K562 (cell line): ENCODE measurements at regions not wholly inside any gene's neighbourhood (a gene's known extent, or its start where the extent isn't known, plus 50 kb on each side); places are given as distances from the start of the nearest gene placed in this dataset.

Experiments
- ATAC-seq: fragments of 200-7000 bp; cut with Tn5 transposase; 3 replicates; pipeline ENCODE4 v1.9.1; 2020; ENCODE audit warnings: moderate library complexity
- BruUV-seq: library from RNA; stranded (reverse); fragments of 400-500 nt; replicated peaks from 2 replicates; lab custom pipeline; 2021; lab: Mats Ljungman, UMichigan
- CTCF ChIA-PET: fragments of 300-600 bp; formaldehyde crosslinking; extraction: SDS; loops from one replicate; lab custom pipeline; 2021; ENCODE audit warnings: low intra/inter-chr PET ratio; lab: Yijun Ruan, JAX
- POLR2A ChIA-PET: fragments of 300-600, 350-650 bp; sonication (Branson Sonifier 250); formaldehyde crosslinking; extraction: SDS; loops from one replicate; lab custom pipeline; 2021; ENCODE audit warnings: antibody characterized with exemption, inconsistent platforms; lab: Yijun Ruan, JAX
- DNase-seq, 4 experiments: peaks; one replicate each; pipeline versions ENCODE4 v3.0.0 to v3.0.0-alpha.2; 2011 to 2018; ENCODE audit warnings: low spot score in 3 of 4, mixed read lengths in 3 of 4; ENCODE audit errors: extremely low read depth in 1 of 4
- FAIRE-seq: peaks from 2 replicates; lab custom pipeline; 2011; peaks lifted over from hg19 to GRCh38; lab: Jason Lieb, UNC
- H2AFZ ChIP-seq: 2 replicates; pipeline ENCODE4 v1.6.0; 2011; ENCODE audit warnings: low read depth, low read length, control low read depth, inconsistent platforms
- H3K27ac ChIP-seq: fragments of 200-600 bp; 3 replicates; pipeline ENCODE4 v1.8.0; 2011; ENCODE audit warnings: low read depth, mild to moderate bottlenecking, control low read depth, inconsistent platforms, low read length, moderate library complexity, mixed read lengths; ENCODE audit errors: extremely low read depth
- H3K27me3 ChIP-seq, 2 experiments: fragments of 300-600 bp in 1 of 2; 2 replicates in 1 of 2; 3 replicates in 1 of 2; pipeline versions ENCODE4 v1.6.0 to v1.8.0; 2011; ENCODE audit warnings: inconsistent platforms in 2 of 2, low read length in 2 of 2, mild to moderate bottlenecking in 1 of 2, mixed read lengths in 1 of 2, moderate library complexity in 1 of 2; ENCODE audit not compliant: control insufficient read depth in 2 of 2, insufficient read depth in 2 of 2
- H3K36me3 ChIP-seq: fragments of 300-600 bp; 3 replicates; pipeline ENCODE4 v1.8.0; 2011; ENCODE audit warnings: mild to moderate bottlenecking, low read length, inconsistent platforms; ENCODE audit not compliant: control insufficient read depth, insufficient read depth
- H3K4me1 ChIP-seq, 2 experiments: fragments of 200-600 bp in 1 of 2; replicated peaks in 1 of 2; 2 replicates in 1 of 2; 3 replicates in 1 of 2; pipeline versions ENCODE4 v1.5.1 to v1.8.0; 2011; ENCODE audit warnings: inconsistent platforms in 2 of 2, low read length in 2 of 2, mild to moderate bottlenecking in 1 of 2, mixed read lengths in 1 of 2, moderate library complexity in 1 of 2; ENCODE audit not compliant: control insufficient read depth in 2 of 2, insufficient read depth in 2 of 2
- H3K4me2 ChIP-seq: 2 replicates; pipeline ENCODE4 v1.6.1; 2011; ENCODE audit warnings: low read length, control low read depth, inconsistent platforms, mixed read lengths; ENCODE audit not compliant: insufficient read depth
- H3K4me3 ChIP-seq: fragments of 200-600 bp; sonication (generic), shearing (Covaris generic); 2 replicates; pipeline ENCODE4 v1.5.1; 2016; ENCODE audit warnings: control low read depth, inconsistent platforms
- H3K79me2 ChIP-seq: fragments of 200-600 bp; 3 replicates; pipeline ENCODE4 v1.8.0; 2011; ENCODE audit warnings: low read length, inconsistent platforms; ENCODE audit not compliant: control insufficient read depth, insufficient read depth
- H3K9ac ChIP-seq, 2 experiments: 2 replicates each; pipeline versions ENCODE4 v1.6.0 to v1.6.1; 2011; ENCODE audit warnings: low read depth in 2 of 2, low read length in 2 of 2, control low read depth in 1 of 2, inconsistent platforms in 1 of 2, mild to moderate bottlenecking in 1 of 2, mixed read lengths in 1 of 2; ENCODE audit not compliant: insufficient read depth in 1 of 2
- H3K9me1 ChIP-seq: one replicate; pipeline ENCODE4 v1.6.0; 2011; ENCODE audit warnings: inconsistent platforms, mild to moderate bottlenecking, low read length, moderate library complexity; ENCODE audit not compliant: control insufficient read depth, insufficient read depth
- H3K9me3 ChIP-seq: replicated peaks from 2 replicates; pipeline ENCODE4 v1.5.1; 2011; ENCODE audit warnings: low read depth, low read length, inconsistent platforms; ENCODE audit not compliant: control insufficient read depth, insufficient read depth
- H4K20me1 ChIP-seq: replicated peaks from 2 replicates; pipeline ENCODE4 v1.6.1; 2011; ENCODE audit warnings: low read length, inconsistent platforms, mixed read lengths; ENCODE audit not compliant: control insufficient read depth, insufficient read depth
- KLF10 ChIP-seq: fragments of 250-450 bp; sonication (Bioruptor Pico); IDR thresholded peaks from 2 replicates; pipeline ENCODE4 v1.6.1; 2021; ENCODE audit warnings: matching md5 sums
- MTF1 ChIP-seq: fragments of 250-450 bp; sonication (Bioruptor Pico); IDR thresholded peaks from 2 replicates; pipeline ENCODE4 v1.9.0; 2021; ENCODE audit warnings: moderate library complexity, mild to moderate bottlenecking, inconsistent platforms, borderline replicate concordance
- PHB ChIP-seq: fragments of 250-450 bp; sonication (Bioruptor Pico); IDR thresholded peaks from 2 replicates; pipeline ENCODE4 v1.5.0; 2021
- ZNF165 ChIP-seq: fragments of 250-450 bp; sonication (Bioruptor Pico); IDR thresholded peaks from 2 replicates; pipeline ENCODE4 v1.4.0; 2020; ENCODE audit warnings: borderline replicate concordance
- ZNF311 ChIP-seq: fragments of 250-450 bp; sonication (Bioruptor Pico); IDR thresholded peaks from 2 replicates; pipeline ENCODE4 v1.4.0; 2020; ENCODE audit warnings: mild to moderate bottlenecking, moderate library complexity
- ZNF785 ChIP-seq: fragments of 250-450 bp; sonication (Bioruptor Pico); IDR thresholded peaks from 2 replicates; pipeline ENCODE4 v1.4.0; 2020; ENCODE audit warnings: mild to moderate bottlenecking
- ZNF79 ChIP-seq: fragments of 250-450 bp; sonication (Bioruptor Pico); IDR thresholded peaks from 2 replicates; pipeline ENCODE4 v1.4.0; 2020; ENCODE audit warnings: low read depth, mild to moderate bottlenecking, moderate library complexity
- WGBS: fragments of 100-300 bp; shearing (Covaris generic); methylation state at CpG from one replicate; pipeline ENCODE4 v1.1.6; 2016; ENCODE audit warnings: low coverage, mixed read lengths; ENCODE audit not compliant: insufficient coverage; ENCODE audit errors: missing lambda C conversion rate; 5-methylcytosine and 5-hydroxymethylcytosine counted together
- in situ Hi-C: fragments of 300-500 bp; cut with MboI; formaldehyde crosslinking; loops from 4 replicates; pipeline ENCODE4 v1.15.0; 2018; ENCODE audit warnings: inconsistent platforms, mixed read lengths
- intact Hi-C: fragments of 100-400 bp; cut with micrococcal nuclease; formaldehyde crosslinking; loops from 2 replicates; pipeline ENCODE4 v1.14.2; 2022
- TF ChIP-seq, protein P1 (sequence below): sonication (generic); formaldehyde crosslinking; IDR thresholded peaks from 2 replicates; pipeline ENCODE4 v1.8.0; 2023; ENCODE audit warnings: mild to moderate bottlenecking, missing genetic modification reagents
- TF ChIP-seq, protein P2 (sequence below), 2 experiments: fragments of 450-650 bp in 1 of 2; sonication (generic) in 1 of 2; formaldehyde crosslinking in 1 of 2; IDR thresholded peaks; 2 replicates each; pipeline versions ENCODE4 v1.7.1 to v1.9.0; 2016 to 2022; ENCODE audit warnings: inconsistent platforms in 1 of 2, mild to moderate bottlenecking in 1 of 2, missing genetic modification reagents in 1 of 2

DNA sequence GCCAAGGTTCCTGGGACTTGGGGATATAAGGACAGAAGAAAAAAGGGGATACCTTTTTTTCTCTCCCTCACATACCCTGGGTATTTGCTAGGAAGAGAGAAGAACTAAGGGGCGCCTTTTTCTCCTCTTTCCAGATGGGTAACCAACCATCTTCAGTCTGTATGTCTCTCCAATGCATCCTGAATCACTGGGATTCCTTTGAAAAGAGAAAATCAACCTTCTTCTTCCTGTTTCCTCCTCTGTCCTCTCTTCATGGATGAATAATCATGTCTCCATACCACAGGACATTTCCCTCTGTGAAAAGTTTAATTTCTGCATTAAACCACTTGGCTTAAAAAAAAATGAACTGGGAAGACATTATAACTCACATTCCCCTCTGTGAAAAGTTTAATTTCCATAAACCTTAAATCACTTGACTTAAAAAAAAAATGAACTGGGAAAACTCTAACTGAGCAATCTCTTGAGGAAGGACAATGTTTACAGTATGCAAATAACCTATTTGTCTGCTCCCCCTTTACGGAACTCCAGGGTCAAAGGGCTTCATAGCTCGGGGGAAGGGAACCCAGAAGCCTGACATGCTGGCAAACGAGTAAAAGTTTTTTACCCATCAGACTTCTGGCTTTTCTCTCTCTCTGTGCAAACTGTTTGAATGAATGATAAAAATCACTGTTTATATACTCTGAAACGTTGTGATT is 56.7 kb upstream of the FAM98A start:
- intact Hi-C loops = no loop called here
- POLR2A ChIA-PET = interaction anchor here (0.6 kb wide), 1 partner anchor 9 kb away, joined by 3 read pairs; no protein-coding TSS in a partner anchor
- in situ Hi-C loops = no loop called here
- TF ChIP-seq KLF10 (CRISPR knock-in tag) (no peak), ZNF165 (CRISPR knock-in tag) (no peak), PHB (CRISPR knock-in tag) (no peak), ZNF311 (no peak), ZNF79 (CRISPR knock-in tag) (no peak), ZNF785 (CRISPR knock-in tag) (no peak), MTF1 (CRISPR knock-in tag) (no peak)
- TF ChIP-seq, protein P1, sequence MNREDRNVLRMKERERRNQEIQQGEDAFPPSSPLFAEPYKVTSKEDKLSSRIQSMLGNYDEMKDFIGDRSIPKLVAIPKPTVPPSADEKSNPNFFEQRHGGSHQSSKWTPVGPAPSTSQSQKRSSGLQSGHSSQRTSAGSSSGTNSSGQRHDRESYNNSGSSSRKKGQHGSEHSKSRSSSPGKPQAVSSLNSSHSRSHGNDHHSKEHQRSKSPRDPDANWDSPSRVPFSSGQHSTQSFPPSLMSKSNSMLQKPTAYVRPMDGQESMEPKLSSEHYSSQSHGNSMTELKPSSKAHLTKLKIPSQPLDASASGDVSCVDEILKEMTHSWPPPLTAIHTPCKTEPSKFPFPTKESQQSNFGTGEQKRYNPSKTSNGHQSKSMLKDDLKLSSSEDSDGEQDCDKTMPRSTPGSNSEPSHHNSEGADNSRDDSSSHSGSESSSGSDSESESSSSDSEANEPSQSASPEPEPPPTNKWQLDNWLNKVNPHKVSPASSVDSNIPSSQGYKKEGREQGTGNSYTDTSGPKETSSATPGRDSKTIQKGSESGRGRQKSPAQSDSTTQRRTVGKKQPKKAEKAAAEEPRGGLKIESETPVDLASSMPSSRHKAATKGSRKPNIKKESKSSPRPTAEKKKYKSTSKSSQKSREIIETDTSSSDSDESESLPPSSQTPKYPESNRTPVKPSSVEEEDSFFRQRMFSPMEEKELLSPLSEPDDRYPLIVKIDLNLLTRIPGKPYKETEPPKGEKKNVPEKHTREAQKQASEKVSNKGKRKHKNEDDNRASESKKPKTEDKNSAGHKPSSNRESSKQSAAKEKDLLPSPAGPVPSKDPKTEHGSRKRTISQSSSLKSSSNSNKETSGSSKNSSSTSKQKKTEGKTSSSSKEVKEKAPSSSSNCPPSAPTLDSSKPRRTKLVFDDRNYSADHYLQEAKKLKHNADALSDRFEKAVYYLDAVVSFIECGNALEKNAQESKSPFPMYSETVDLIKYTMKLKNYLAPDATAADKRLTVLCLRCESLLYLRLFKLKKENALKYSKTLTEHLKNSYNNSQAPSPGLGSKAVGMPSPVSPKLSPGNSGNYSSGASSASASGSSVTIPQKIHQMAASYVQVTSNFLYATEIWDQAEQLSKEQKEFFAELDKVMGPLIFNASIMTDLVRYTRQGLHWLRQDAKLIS (CRISPR knock-in tag) = no peak
- TF ChIP-seq, protein P2, sequence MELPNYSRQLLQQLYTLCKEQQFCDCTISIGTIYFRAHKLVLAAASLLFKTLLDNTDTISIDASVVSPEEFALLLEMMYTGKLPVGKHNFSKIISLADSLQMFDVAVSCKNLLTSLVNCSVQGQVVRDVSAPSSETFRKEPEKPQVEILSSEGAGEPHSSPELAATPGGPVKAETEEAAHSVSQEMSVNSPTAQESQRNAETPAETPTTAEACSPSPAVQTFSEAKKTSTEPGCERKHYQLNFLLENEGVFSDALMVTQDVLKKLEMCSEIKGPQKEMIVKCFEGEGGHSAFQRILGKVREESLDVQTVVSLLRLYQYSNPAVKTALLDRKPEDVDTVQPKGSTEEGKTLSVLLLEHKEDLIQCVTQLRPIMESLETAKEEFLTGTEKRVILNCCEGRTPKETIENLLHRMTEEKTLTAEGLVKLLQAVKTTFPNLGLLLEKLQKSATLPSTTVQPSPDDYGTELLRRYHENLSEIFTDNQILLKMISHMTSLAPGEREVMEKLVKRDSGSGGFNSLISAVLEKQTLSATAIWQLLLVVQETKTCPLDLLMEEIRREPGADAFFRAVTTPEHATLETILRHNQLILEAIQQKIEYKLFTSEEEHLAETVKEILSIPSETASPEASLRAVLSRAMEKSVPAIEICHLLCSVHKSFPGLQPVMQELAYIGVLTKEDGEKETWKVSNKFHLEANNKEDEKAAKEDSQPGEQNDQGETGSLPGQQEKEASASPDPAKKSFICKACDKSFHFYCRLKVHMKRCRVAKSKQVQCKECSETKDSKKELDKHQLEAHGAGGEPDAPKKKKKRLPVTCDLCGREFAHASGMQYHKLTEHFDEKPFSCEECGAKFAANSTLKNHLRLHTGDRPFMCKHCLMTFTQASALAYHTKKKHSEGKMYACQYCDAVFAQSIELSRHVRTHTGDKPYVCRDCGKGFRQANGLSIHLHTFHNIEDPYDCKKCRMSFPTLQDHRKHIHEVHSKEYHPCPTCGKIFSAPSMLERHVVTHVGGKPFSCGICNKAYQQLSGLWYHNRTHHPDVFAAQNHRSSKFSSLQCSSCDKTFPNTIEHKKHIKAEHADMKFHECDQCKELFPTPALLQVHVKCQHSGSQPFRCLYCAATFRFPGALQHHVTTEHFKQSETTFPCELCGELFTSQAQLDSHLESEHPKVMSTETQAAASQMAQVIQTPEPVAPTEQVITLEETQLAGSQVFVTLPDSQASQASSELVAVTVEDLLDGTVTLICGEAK (IDR thresholded peaks at IDR 0.05) = no peak
- TF ChIP-seq, protein P2 (CRISPR knock-in tag; IDR thresholded peaks at IDR 0.05) = no peak

More for the DNA sequence above, 56.7 kb upstream of the FAM98A start:
- Histone ChIP-seq H4K20me1 (no peaks in the 10 kb centered on the region), H3K79me2 (no peaks in the 10 kb centered on the region), H3K9ac (no peak overlapping the region), H3K4me1 (no peaks in the 10 kb centered on the region), H3K9me1 (no peaks in the 10 kb centered on the region), H3K4me3 (no peak overlapping the region), H3K27ac (no peak overlapping the region), H3K4me2 (no peak overlapping the region), H3K27me3 (no peaks in the 10 kb centered on the region), H2AFZ (no peak overlapping the region), H3K9me3 (no peaks in the 10 kb centered on the region), H3K36me3 (no peaks in the 10 kb centered on the region)
- ATAC-seq (no peak), FAIRE-seq (no peak), DNase-seq (no peak)
- CTCF ChIA-PET = no interaction called here
- 3% methylated on average over 4 of the region's 5 CpGs for WGBS
- no TSS peak for BruUV-seq
